HG02938 (cell line): ENCODE measurements at regions not wholly inside any gene's neighbourhood (a gene's known extent, or its start where the extent isn't known, plus 50 kb on each side); places are given as distances from the start of the nearest gene placed in this dataset.
A peak's percentile ranks its signal among the peaks of the same experiment; 100 is the strongest.
"Not testable (repeated sequence)": the region's sequence is repeated elsewhere in the genome, so short reads cannot be mapped to it uniquely, and the experiment has no call there.

ENCODE experiments used
- ATAC-seq: cut with Tn5 transposase; IDR thresholded peaks from one replicate; pipeline ENCODE4 v1.9.1; 2021; ENCODE audit warnings: mild to moderate bottlenecking, moderate library complexity; ENCODE audit not compliant: unreplicated experiment

- ATAC-seq: no peak
Measured at GRCh38 chr6:105675715-105676397, 273.0 kb upstream of the PREP start.

GRCh38 chr6:105672856-105673538, 270.1 kb upstream of the PREP start:
- not testable (repeated sequence) for ATAC-seq

GRCh38 chr6:105669232-105669631, 266.4 kb upstream of the PREP start:
- no peak for ATAC-seq

DNA sequence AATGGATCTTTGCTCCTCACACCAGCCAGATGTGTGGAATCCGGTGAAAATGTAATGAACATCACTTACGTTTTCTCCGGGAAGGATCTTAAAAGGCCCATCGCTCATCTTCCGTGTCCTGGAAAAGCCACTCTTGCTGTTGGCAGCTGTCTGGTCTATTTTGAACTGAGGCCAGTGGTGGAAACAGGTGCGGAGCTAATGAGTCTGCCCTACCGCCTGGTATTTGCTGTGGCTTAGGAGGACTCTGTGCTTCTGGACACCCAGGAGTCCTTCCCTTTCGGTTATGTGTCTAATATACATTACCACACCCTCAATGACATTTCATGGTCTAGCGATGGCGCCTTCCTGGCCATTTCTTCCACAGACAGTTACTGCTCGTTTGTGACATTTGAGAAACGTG, 264.2 kb upstream of the PREP start:
- ATAC-seq: no peak

GRCh38 chr6:105664931-105665330, 262.0 kb upstream of the PREP start:
- ATAC-seq: no peak

- ATAC-seq: no peak
Measured at GRCh38 chr6:105651969-105652368, 249.1 kb upstream of the PREP start.

DNA sequence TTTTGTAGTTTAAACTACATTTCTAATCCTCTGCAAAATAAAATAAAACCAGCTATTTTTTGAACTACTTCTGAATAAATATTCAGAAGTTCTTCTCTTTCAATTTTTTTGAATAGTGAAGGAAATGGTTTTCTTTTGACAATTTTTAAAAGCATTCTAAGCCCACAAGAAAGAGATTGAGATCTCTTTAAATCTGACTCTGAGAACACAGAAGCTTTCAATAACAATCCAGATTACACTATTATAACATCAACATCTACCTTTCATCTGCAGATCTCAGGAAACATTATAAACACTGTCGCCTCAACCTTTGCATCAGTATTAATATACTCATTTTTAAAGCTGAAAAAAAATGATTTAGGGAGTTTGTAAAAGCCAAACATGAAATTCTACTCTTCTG, 247.5 kb upstream of the PREP start:
- ATAC-seq: no peak

- no peak for ATAC-seq
Measured at GRCh38 chr6:105649192-105649591, 246.3 kb upstream of the PREP start.

- no peak for ATAC-seq
Measured at GRCh38 chr6:105648276-105648675, 245.4 kb upstream of the PREP start.

GRCh38 chr6:105646391-105646867, 243.5 kb upstream of the PREP start:
- peak; percentile 86 for ATAC-seq

GRCh38 chr6:105645958-105646357, 243.1 kb upstream of the PREP start:
- no peak for ATAC-seq

GRCh38 chr6:105645156-105645555, 242.3 kb upstream of the PREP start:
- no peak for ATAC-seq

DNA sequence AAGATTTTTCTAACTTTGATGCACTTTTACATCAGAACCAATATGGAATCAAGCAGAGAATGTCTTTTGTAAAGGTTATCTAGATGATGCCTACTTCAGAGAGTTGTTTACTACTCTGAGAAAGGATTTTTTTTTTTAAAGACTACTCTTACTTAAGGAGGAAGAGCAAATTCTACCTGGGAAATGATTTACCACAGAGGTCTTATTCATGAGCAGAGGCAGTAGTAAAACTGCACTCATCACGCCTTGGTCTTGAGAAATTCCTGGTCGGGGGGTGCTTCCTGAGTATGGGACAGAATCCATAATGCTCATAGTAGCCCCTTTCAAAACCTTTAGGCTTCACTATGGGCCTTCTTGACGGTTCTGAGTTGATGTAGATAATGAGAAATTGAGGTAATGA, 241.8 kb upstream of the PREP start:
- no peak for ATAC-seq

GRCh38 chr6:105644073-105644489, 241.2 kb upstream of the PREP start:
- ATAC-seq: peak; percentile 30

DNA sequence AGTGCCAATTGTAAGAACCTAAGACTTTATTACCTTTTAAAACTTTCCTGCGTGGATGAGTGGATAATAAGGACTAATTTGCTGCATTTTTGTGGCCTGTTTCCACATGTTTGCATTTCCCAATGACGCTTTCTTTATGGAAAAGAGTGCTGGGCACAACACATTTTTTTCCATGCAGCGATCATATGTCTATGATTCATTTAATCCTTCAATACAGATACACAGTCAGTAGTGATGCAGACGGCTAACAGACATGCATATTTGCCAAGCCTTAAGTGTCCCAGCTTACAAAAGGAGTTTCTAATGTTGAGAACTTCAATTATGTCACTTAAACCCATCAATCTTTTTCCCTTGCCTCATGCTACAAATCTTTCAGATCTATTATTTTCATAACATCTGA, 239.8 kb upstream of the PREP start:
- ATAC-seq: no peak

DNA sequence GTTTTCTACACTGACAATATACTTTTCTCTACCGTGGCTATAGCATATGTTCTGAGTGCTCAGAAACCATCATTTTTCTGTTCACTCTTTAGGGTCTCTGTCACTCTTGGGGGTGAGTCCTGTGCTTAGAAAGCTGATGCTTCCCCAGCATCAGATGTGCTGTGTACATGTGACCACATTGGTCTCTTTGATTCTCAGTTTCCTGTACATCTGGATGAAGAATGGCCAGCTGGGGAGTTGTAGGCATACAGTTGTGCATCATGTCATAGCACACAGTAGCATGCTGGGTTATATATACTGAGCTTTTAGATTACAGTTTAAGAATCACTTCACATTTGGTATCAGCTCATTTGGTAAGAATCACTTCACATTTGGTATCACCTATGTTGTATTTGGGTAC, 238.6 kb upstream of the PREP start:
- no peak for ATAC-seq

GRCh38 chr6:105639124-105639523, 236.2 kb upstream of the PREP start:
- ATAC-seq: no peak

GRCh38 chr6:105633814-105634213, 230.9 kb upstream of the PREP start:
- no peak for ATAC-seq

- ATAC-seq: no peak
Measured at GRCh38 chr6:105628156-105628860, 225.4 kb upstream of the PREP start.

GRCh38 chr6:105626295-105627158, 223.6 kb upstream of the PREP start:
- ATAC-seq: no peak

DNA sequence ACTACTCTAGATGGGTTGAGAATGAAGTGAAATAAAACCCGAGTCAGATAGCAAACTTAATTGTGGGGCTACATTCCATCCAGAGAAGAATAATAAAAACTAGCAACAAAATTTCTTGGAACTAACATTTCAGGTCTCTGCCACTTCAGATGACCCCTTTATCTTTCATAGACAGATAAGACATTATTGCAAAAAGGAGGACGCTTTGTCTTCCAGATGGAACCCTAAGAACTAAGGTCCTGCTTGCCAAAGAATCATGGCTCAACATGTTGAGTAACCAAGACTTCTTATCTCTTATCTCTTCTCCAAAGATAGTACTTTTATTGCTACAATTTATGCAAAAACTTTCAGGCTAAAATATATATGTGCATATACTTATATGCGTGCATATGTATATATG, 221.1 kb upstream of the PREP start:
- ATAC-seq: no peak
